GM10266 (cell line): ENCODE measurements at regions not wholly inside any gene's neighbourhood (a gene's known extent, or its start where the extent isn't known, plus 50 kb on each side); places are given as distances from the start of the nearest gene placed in this dataset.
"Not testable (repeated sequence)": the region's sequence is repeated elsewhere in the genome, so short reads cannot be mapped to it uniquely, and the experiment has no call there.

ENCODE experiments used
- DNase-seq: peaks from one replicate; pipeline ENCODE4 v3.0.0; 2012; ENCODE audit errors: extremely low spot score
- CTCF ChIP-seq: IDR thresholded peaks from 2 replicates; pipeline ENCODE4 v1.5.1; 2012; ENCODE audit warnings: mild to moderate bottlenecking, low read depth; ENCODE audit not compliant: control insufficient read depth, insufficient read depth; ENCODE audit errors: missing control alignments

- no peak for TF ChIP-seq CTCF
- DNase-seq = no peak
Observed at GRCh38 chr7:93723424-93724124, 149.1 kb upstream of the CALCR start.

- TF ChIP-seq CTCF = no peak
- no peak for DNase-seq
Observed at GRCh38 chr7:93720106-93720505, 145.6 kb upstream of the CALCR start.

GRCh38 chr7:93719546-93719945 is 145.0 kb upstream of the CALCR start:
- DNase-seq = no peak
- TF ChIP-seq CTCF = no peak

- TF ChIP-seq CTCF = no peak
- no peak for DNase-seq
Observed at GRCh38 chr7:93717217-93717900, 142.8 kb upstream of the CALCR start.

- no peak for DNase-seq
- TF ChIP-seq CTCF = peak; percentile 35
Observed at GRCh38 chr7:93715234-93715633, 140.7 kb upstream of the CALCR start.

GRCh38 chr7:93711926-93712325 is 137.4 kb upstream of the CALCR start:
- DNase-seq = no peak
- no peak for TF ChIP-seq CTCF

- not testable (repeated sequence) for DNase-seq
Observed at GRCh38 chr7:93708255-93708654, 133.7 kb upstream of the CALCR start.
